K562 (cell line): ENCODE measurements at regions not wholly inside any gene's neighbourhood (a gene's known extent, or its start where the extent isn't known, plus 50 kb on each side); places are given as distances from the start of the nearest gene placed in this dataset.

Experiments
- CEBPB ChIP-seq: fragments of 450-650 bp; IDR thresholded peaks from 2 replicates; pipeline ENCODE4 v1.6.1; 2016; ENCODE audit warnings: missing genetic modification characterization, missing compliant biosample characterization
- GATAD2B ChIP-seq: fragments of 450-650 bp; IDR thresholded peaks from 2 replicates; pipeline ENCODE4 v1.6.1; 2017; ENCODE audit warnings: mild to moderate bottlenecking, borderline replicate concordance
- NFRKB ChIP-seq: fragments of 450-650 bp; IDR thresholded peaks from 2 replicates; pipeline ENCODE4 v1.6.1; 2016; ENCODE audit warnings: low read depth
- POLR2A ChIP-seq: fragments of 450-650 bp; conservative IDR thresholded peaks from 2 replicates; pipeline ENCODE4 v1.6.1; 2016
- SIN3A ChIP-seq, 2 experiments: fragments of 150-350 bp in 1 of 2; IDR thresholded peaks; 2 replicates each; pipeline ENCODE4 v1.6.1; 2011 to 2016; ENCODE audit warnings: borderline replicate concordance in 2 of 2, low read depth in 2 of 2, low read length in 2 of 2, mild to moderate bottlenecking in 2 of 2, moderate library complexity in 2 of 2; ENCODE audit not compliant: control insufficient read depth in 1 of 2
- SMARCA4 ChIP-seq: fragments of 450-650 bp; IDR thresholded peaks from 2 replicates; pipeline ENCODE4 v1.6.1; 2016
- TARDBP ChIP-seq: fragments of 450-650 bp; IDR thresholded peaks from 2 replicates; pipeline ENCODE4 v1.6.1; 2016
- ZBTB8A ChIP-seq: fragments of 450-650 bp; IDR thresholded peaks from 2 replicates; pipeline ENCODE4 v1.6.1; 2018; ENCODE audit warnings: mild to moderate bottlenecking, moderate library complexity; ENCODE audit not compliant: partially characterized antibody
- TF ChIP-seq, protein P1 (sequence below): sonication (generic); formaldehyde crosslinking; IDR thresholded peaks from 2 replicates; pipeline ENCODE4 v1.9.0; 2022; ENCODE audit warnings: mild to moderate bottlenecking, missing genetic modification reagents

GRCh38 chr5:99651298-99651697 lies 722.5 kb upstream of the CHD1 start:
- TF ChIP-seq, protein P1, sequence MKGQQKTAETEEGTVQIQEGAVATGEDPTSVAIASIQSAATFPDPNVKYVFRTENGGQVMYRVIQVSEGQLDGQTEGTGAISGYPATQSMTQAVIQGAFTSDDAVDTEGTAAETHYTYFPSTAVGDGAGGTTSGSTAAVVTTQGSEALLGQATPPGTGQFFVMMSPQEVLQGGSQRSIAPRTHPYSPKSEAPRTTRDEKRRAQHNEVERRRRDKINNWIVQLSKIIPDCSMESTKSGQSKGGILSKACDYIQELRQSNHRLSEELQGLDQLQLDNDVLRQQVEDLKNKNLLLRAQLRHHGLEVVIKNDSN (CRISPR knock-in tag) = no peak
- no peak for TF ChIP-seq SMARCA4
- no peak for TF ChIP-seq GATAD2B
- TF ChIP-seq TARDBP = no peak
- no peak for TF ChIP-seq ZBTB8A
- TF ChIP-seq POLR2A = no peak
- TF ChIP-seq SIN3A (IDR thresholded peaks at IDR 0.05; ENCODE audit: borderline replicate concordance in 2 of 2, control insufficient read depth in 1 of 2, low read depth in 2 of 2, low read length in 2 of 2) = no peak
- no peak for TF ChIP-seq CEBPB (tag)
- no peak for TF ChIP-seq NFRKB
